Fibroblast of lung (primary cell): ENCODE measurements at regions not wholly inside any gene's neighbourhood (a gene's known extent, or its start where the extent isn't known, plus 50 kb on each side); places are given as distances from the start of the nearest gene placed in this dataset.

Experiments
- EZH2 ChIP-seq: IDR thresholded peaks from 2 replicates; pipeline ENCODE4 v1.5.1; 2012; ENCODE audit warnings: low read length, control low read depth, mild to moderate bottlenecking; ENCODE audit errors: missing control alignments
- TF ChIP-seq, protein P1 (sequence below), 2 donors: IDR thresholded peaks in 1 of 2; conservative IDR thresholded peaks in 1 of 2; 1 replicate in 1 of 2; 2 replicates in 1 of 2; pipeline ENCODE4 v1.5.1; 2011 to 2012; ENCODE audit warnings: low read length in 2 of 2, control low read depth in 1 of 2, inconsistent platforms in 1 of 2, low read depth in 1 of 2, mild to moderate bottlenecking in 1 of 2

- TF ChIP-seq, protein P1, sequence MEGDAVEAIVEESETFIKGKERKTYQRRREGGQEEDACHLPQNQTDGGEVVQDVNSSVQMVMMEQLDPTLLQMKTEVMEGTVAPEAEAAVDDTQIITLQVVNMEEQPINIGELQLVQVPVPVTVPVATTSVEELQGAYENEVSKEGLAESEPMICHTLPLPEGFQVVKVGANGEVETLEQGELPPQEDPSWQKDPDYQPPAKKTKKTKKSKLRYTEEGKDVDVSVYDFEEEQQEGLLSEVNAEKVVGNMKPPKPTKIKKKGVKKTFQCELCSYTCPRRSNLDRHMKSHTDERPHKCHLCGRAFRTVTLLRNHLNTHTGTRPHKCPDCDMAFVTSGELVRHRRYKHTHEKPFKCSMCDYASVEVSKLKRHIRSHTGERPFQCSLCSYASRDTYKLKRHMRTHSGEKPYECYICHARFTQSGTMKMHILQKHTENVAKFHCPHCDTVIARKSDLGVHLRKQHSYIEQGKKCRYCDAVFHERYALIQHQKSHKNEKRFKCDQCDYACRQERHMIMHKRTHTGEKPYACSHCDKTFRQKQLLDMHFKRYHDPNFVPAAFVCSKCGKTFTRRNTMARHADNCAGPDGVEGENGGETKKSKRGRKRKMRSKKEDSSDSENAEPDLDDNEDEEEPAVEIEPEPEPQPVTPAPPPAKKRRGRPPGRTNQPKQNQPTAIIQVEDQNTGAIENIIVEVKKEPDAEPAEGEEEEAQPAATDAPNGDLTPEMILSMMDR (conservative IDR thresholded peaks at IDR 0.05 in 1 of 2, IDR thresholded peaks at IDR 0.05 in 1 of 2; ENCODE audit: low read depth in 1 of 2, low read length in 2 of 2) = no peak
- no peak for TF ChIP-seq EZH2
Observed at GRCh38 chr14:85915711-85916110, 385.8 kb downstream of the FLRT2 start.
